IMR-90 (cell line): ENCODE measurements at regions not wholly inside any gene's neighbourhood (a gene's known extent, or its start where the extent isn't known, plus 50 kb on each side); places are given as distances from the start of the nearest gene placed in this dataset.

ENCODE experiments used
- BHLHE40 ChIP-seq: fragments of 150-350 bp; IDR thresholded peaks from 2 replicates; pipeline ENCODE4 v1.6.1; 2016; ENCODE audit warnings: mild to moderate bottlenecking, low read depth, low read length
- CEBPB ChIP-seq: IDR thresholded peaks from 2 replicates; pipeline ENCODE4 v1.6.1; 2012; ENCODE audit warnings: low read depth, low read length, improper control_type of control experiment
- MXI1 ChIP-seq: IDR thresholded peaks from 2 replicates; pipeline ENCODE4 v1.6.1; 2012; ENCODE audit warnings: low read depth, mild to moderate bottlenecking, low read length, moderate library complexity, borderline replicate concordance
- NFE2L2 ChIP-seq: fragments of 150-350 bp; IDR thresholded peaks from 2 replicates; pipeline ENCODE4 v1.6.1; 2016; ENCODE audit warnings: low read depth, mild to moderate bottlenecking, low read length
- POLR2A ChIP-seq: IDR thresholded peaks from 2 replicates; pipeline ENCODE4 v1.6.1; 2012; ENCODE audit warnings: mild to moderate bottlenecking, low read depth, low read length
- RAD21 ChIP-seq: IDR thresholded peaks from 2 replicates; pipeline ENCODE4 v1.6.1; 2012; ENCODE audit warnings: low read length, improper control_type of control experiment
- TF ChIP-seq, protein P1 (sequence below): conservative IDR thresholded peaks from 2 replicates; pipeline ENCODE4 v1.5.1; 2012; ENCODE audit warnings: mild to moderate bottlenecking, low read depth, low read length, improper control_type of control experiment

DNA sequence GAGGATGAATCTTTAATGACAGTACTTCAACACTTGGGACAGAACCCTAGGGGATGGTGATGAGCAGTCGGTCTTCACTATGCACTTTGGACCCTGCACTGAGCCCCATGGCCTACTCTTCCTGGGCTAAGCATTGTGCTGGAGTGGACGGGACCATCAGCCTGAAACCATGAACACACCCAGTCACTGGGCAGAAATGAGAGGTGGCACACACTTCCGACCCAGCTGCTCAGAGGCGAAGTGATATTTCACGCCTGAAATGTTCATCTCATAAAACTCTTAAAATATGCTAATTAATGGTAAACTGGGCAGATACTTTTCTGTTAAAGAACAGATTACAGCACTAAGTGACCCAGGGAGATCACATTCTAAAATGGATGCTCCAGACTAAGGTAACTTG is 150.3 kb upstream of the NDUFV2 start:
- TF ChIP-seq MXI1 (no peak), POLR2A (no peak), NFE2L2 (no peak), CEBPB (no peak), BHLHE40 (no peak), RAD21 (no peak)
- TF ChIP-seq, protein P1, sequence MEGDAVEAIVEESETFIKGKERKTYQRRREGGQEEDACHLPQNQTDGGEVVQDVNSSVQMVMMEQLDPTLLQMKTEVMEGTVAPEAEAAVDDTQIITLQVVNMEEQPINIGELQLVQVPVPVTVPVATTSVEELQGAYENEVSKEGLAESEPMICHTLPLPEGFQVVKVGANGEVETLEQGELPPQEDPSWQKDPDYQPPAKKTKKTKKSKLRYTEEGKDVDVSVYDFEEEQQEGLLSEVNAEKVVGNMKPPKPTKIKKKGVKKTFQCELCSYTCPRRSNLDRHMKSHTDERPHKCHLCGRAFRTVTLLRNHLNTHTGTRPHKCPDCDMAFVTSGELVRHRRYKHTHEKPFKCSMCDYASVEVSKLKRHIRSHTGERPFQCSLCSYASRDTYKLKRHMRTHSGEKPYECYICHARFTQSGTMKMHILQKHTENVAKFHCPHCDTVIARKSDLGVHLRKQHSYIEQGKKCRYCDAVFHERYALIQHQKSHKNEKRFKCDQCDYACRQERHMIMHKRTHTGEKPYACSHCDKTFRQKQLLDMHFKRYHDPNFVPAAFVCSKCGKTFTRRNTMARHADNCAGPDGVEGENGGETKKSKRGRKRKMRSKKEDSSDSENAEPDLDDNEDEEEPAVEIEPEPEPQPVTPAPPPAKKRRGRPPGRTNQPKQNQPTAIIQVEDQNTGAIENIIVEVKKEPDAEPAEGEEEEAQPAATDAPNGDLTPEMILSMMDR, result no peak
